ENCODE measurements at regions not wholly inside any gene's neighbourhood (a gene's known extent, or its start where the extent isn't known, plus 50 kb on each side); places are given as distances from the start of the nearest gene placed in this dataset.

- TF ChIP-seq TCF12 (IDR thresholded peaks at IDR 0.05; ENCODE audit: low read depth) (no peak), CREB1 (IDR thresholded peaks at IDR 0.05; ENCODE audit: low read depth) (no peak), TAF1 (IDR thresholded peaks at IDR 0.05; ENCODE audit: low read depth) (no peak), REST (IDR thresholded peaks at IDR 0.05; ENCODE audit: low read depth) (no peak), FOXM1 (IDR thresholded peaks at IDR 0.05; ENCODE audit: borderline replicate concordance, low read depth) (no peak), RAD21 (IDR thresholded peaks at IDR 0.05; ENCODE audit: low read depth) (no peak), MAX (IDR thresholded peaks at IDR 0.05) (no peak), EP300 (IDR thresholded peaks at IDR 0.05; ENCODE audit: borderline replicate concordance) (no peak), EGR1 (IDR thresholded peaks at IDR 0.05) (no peak), CEBPB (IDR thresholded peaks at IDR 0.05) (no peak), TEAD4 (IDR thresholded peaks at IDR 0.05) (no peak)
- TF ChIP-seq, protein P1, sequence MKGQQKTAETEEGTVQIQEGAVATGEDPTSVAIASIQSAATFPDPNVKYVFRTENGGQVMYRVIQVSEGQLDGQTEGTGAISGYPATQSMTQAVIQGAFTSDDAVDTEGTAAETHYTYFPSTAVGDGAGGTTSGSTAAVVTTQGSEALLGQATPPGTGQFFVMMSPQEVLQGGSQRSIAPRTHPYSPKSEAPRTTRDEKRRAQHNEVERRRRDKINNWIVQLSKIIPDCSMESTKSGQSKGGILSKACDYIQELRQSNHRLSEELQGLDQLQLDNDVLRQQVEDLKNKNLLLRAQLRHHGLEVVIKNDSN (IDR thresholded peaks at IDR 0.05): no peak
These were observed 205.4 kb upstream of the XYLT1 start for GRCh38 chr16:17676171-17676570.

Measured in Ishikawa (cell line).